Activated CD8-positive, alpha-beta T cell treated with anti-CD3 and anti-CD28 coated beads for 36 hours (primary cell): ENCODE measurements at regions not wholly inside any gene's neighbourhood (a gene's known extent, or its start where the extent isn't known, plus 50 kb on each side); places are given as distances from the start of the nearest gene placed in this dataset.

Experiments
- ATAC-seq: fragments of 200-7000 bp; cut with Tn5 transposase; one replicate; pipeline ENCODE4 v1.10.0; 2021; ENCODE audit warnings: mild to moderate bottlenecking, moderate library complexity
- CTCF ChIA-PET: fragments of 350-600 bp; sonication (Branson Sonifier 250); formaldehyde crosslinking; loops from one replicate; lab custom pipeline; 2021; ENCODE audit warnings: antibody characterized with exemption; lab: Charles Lee
- POLR2A ChIA-PET: fragments of 350-600 bp; sonication (Branson Sonifier 250); formaldehyde crosslinking; loops from one replicate; lab custom pipeline; 2021; ENCODE audit warnings: antibody characterized with exemption; lab: Charles Lee
- DNase-seq: peaks from one replicate; pipeline ENCODE4 v3.0.0-alpha.2; 2020
- H3K27ac Mint-ChIP-seq: one replicate; pipeline ENCODE4 v1.8.0; 2021; ENCODE audit warnings: mild to moderate bottlenecking, mixed read lengths
- H3K27me3 Mint-ChIP-seq: one replicate; pipeline ENCODE4 v1.8.0; 2021; ENCODE audit warnings: mixed read lengths
- H3K36me3 Mint-ChIP-seq: one replicate; pipeline ENCODE4 v1.8.0; 2021; ENCODE audit warnings: low read depth, mixed read lengths
- H3K4me1 Mint-ChIP-seq: one replicate; pipeline ENCODE4 v1.8.0; 2021; ENCODE audit warnings: low read depth, mixed read lengths
- H3K4me3 Mint-ChIP-seq: one replicate; pipeline ENCODE4 v1.8.0; 2021; ENCODE audit warnings: mild to moderate bottlenecking, moderate library complexity, mixed read lengths
- H3K9me3 Mint-ChIP-seq: one replicate; pipeline ENCODE4 v1.8.0; 2021; ENCODE audit warnings: mixed read lengths
- CTCF ChIP-seq: fragments of 200-600 bp; IDR thresholded peaks from one replicate; pipeline ENCODE4 v1.8.0; 2022; ENCODE audit warnings: antibody characterized with exemption, mild to moderate bottlenecking
- intact Hi-C: fragments of 100-400 bp; cut with micrococcal nuclease; formaldehyde crosslinking; loops from one replicate; pipeline ENCODE4 v1.10.0; 2022

GRCh38 chr11:134786636-134787035 is 374.6 kb upstream of the B3GAT1 start:
- no peak for DNase-seq
- ChIA-PET POLR2A (no interaction called here), CTCF (no interaction called here)
- no peak for ATAC-seq
- no peak for TF ChIP-seq CTCF
- H3K4me3 Mint-ChIP-seq: no peak overlapping the region
- no peaks in the 10 kb centered on the region for H3K4me1 Mint-ChIP-seq
- no peaks in the 10 kb centered on the region for H3K36me3 Mint-ChIP-seq
- H3K27me3 Mint-ChIP-seq: peaks cover 6% of the 10 kb centered on the region
- intact Hi-C loops: no loop called here
- no peak overlapping the region for H3K27ac Mint-ChIP-seq
- H3K9me3 Mint-ChIP-seq: no peaks in the 10 kb centered on the region

- ATAC-seq (no peak), DNase-seq (no peak)
- intact Hi-C loops: no loop called here
- Mint-ChIP-seq H3K36me3 (no peaks in the 10 kb centered on the region), H3K27me3 (peaks cover 3% of the 10 kb centered on the region), H3K27ac (no peak overlapping the region), H3K4me3 (no peak overlapping the region), H3K9me3 (no peaks in the 10 kb centered on the region), H3K4me1 (no peaks in the 10 kb centered on the region)
- CTCF ChIA-PET: no interaction called here
- no peak for TF ChIP-seq CTCF
- POLR2A ChIA-PET: no interaction called here
These were observed 373.7 kb upstream of the B3GAT1 start for GRCh38 chr11:134785660-134786284.

- intact Hi-C loops: no loop called here
- POLR2A ChIA-PET: no interaction called here
- no peak for TF ChIP-seq CTCF
These were observed 373.0 kb upstream of the B3GAT1 start for GRCh38 chr11:134785059-134785458.

GRCh38 chr11:134784568-134784967 is 372.5 kb upstream of the B3GAT1 start:
- Mint-ChIP-seq H3K27me3 (peaks cover 4% of the 10 kb centered on the region), H3K27ac (no peak overlapping the region), H3K9me3 (no peaks in the 10 kb centered on the region), H3K4me1 (no peaks in the 10 kb centered on the region), H3K4me3 (no peak overlapping the region), H3K36me3 (no peaks in the 10 kb centered on the region)
- TF ChIP-seq CTCF: no peak
- intact Hi-C loops: no loop called here
- DNase-seq: no peak
- CTCF ChIA-PET: no interaction called here
- no peak for ATAC-seq
- POLR2A ChIA-PET: no interaction called here

More at GRCh38 chr11:134785059-134785458, 373.0 kb upstream of the B3GAT1 start:
- ATAC-seq (no peak), DNase-seq (no peak)
- no peak overlapping the region for H3K27ac Mint-ChIP-seq
- H3K4me1 Mint-ChIP-seq: no peaks in the 10 kb centered on the region
- CTCF ChIA-PET: no interaction called here
- H3K4me3 Mint-ChIP-seq: no peak overlapping the region
- H3K36me3 Mint-ChIP-seq: no peaks in the 10 kb centered on the region
- H3K9me3 Mint-ChIP-seq: no peaks in the 10 kb centered on the region
- H3K27me3 Mint-ChIP-seq: peaks cover 3% of the 10 kb centered on the region

- CTCF ChIA-PET: no interaction called here
- Mint-ChIP-seq H3K36me3 (no peaks in the 10 kb centered on the region), H3K9me3 (no peaks in the 10 kb centered on the region), H3K27me3 (peaks cover 4% of the 10 kb centered on the region), H3K4me1 (no peaks in the 10 kb centered on the region), H3K4me3 (no peak overlapping the region), H3K27ac (no peak overlapping the region)
- ATAC-seq: no peak
- POLR2A ChIA-PET: no interaction called here
- no peak for DNase-seq
- intact Hi-C loops: no loop called here
- no peak for TF ChIP-seq CTCF
These were observed 372.0 kb upstream of the B3GAT1 start for GRCh38 chr11:134784046-134784445.
